Activated T-cell treated with anti-CD3 and anti-CD28 coated beads for 24 hours (primary cell): ENCODE measurements at regions not wholly inside any gene's neighbourhood (a gene's known extent, or its start where the extent isn't known, plus 50 kb on each side); places are given as distances from the start of the nearest gene placed in this dataset.
"Not testable (repeated sequence)": the region's sequence is repeated elsewhere in the genome, so short reads cannot be mapped to it uniquely, and the experiment has no call there.

ENCODE experiments used
- DNase-seq: peaks from one replicate; pipeline ENCODE4 v3.0.0-alpha.2; 2020; ENCODE audit warnings: low read depth

DNA sequence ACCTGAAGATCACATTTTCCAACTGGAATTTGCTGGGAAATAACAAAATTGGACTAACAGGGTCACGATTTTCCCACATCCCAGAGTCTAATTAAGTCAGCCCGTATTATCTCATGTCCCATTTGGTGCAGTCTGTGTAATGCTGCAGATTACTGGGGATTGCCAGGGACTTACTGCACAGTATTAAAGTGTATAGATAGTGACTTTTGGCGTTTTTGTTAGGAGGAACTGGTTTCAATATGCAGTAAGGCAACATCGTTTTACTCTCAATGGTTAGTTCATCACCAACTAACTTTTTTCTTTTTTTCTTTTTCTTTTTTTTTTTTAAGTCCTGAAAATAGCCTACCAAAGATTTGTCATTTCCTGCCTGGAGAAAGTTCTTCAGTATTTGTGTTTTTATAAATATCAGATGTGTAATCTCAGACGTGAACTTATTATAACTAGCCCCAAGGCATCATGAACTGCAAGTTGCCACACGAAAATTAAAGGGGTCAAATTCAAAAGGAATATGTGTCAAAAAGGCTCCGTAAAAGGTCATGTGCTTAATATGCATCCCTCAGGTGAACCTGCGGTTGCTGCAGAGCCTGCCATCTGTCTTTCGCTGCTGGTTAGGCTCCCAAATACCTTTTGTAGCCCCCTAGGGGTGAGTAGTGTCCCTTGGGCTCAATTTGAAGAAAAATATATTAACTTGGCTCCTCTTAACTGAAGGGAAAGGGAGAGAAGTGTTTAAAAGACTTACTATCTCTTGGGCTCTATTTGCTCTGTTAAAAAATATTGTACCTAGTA lies 176.7 kb upstream of the ADAMTSL1 start:
- no peak for DNase-seq

DNA sequence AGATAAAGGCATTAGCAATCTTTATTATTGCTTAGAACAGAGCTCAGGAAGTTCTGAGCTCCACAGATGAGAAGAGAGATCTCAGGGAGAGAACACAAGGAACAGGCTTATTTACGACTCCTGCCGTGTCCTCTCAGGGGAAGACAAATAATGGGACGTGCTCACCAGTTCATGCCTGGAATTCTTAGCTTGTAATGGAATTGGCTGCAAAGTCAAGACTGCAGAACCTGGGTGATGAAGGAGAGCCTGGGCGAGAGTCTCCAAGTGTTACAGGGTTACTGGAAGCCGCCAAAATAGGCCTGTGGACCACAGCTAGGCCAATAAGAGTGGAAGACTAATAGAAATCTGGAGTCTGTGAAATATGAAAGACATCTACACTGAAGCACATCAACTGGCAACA lies 174.5 kb upstream of the ADAMTSL1 start:
- no peak for DNase-seq

DNA sequence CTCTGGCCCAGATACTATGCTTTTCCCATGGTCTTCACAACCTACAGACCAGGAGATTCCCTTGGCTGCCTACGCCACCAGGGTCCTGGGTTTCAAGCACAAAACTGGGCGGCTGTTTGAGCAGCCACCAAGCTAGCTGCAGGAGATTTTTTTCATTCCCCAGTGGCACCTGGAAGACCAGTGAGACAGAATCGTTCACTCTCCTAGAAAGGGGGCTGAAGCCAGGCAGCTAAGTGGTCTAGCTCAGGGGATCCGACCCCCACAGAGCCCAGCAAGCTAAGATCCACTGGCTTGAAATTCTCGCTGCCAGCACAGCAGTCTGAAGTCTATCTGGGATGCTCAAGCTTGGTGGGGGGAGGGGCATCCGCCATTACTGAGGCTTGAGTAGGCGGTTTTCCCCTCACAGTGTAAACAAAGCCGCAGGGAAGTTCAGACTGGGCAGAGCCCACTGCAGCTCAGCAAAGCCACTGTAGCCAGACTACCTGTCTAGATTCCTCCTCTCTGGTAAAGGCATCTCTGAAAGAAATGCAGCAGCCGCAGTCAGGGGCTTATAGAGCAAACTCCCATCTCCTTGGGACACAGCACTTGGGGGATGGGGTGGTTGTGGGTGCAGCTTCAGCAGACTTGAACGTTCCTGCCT lies 168.7 kb upstream of the ADAMTSL1 start:
- not testable (repeated sequence) for DNase-seq

DNA sequence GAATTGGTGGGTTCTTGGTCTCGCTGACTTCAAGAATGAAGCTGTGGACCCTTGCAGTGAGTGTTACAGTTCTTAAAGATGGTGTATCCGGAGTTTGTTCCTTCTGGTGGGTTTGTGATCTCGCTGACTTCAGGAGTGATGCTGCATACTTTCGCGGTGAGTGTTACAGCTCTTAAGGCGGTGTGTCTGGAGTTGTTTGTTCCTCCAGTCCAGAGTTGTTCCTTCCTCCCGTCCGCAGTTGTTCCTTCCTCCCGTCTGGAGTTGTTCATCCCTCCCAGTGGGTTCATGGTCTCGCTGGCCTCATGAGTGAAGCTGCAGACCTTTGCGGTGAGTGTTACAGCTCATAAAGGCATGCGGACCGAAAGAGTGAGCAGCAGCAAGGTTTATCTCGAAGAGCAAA lies 159.6 kb upstream of the ADAMTSL1 start:
- no peak for DNase-seq

DNA sequence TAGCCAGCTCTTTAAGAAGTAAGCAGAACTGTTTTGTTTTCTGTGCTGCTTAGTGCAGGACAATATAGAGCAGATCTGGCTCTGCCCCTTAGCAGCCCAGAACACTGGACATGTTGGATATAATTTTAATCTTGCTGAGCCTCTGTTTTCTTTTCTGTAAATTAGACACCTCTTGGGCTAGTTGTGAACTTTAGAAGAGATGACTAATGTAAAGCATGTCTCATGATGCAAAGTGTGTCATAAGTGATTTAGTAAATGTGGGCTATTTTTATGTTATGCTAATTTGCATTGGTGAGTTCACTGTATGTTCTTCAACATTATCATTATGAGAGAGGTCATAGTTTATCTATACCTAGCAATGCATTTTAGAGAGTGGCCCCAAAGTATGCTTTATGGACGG lies 156.1 kb upstream of the ADAMTSL1 start:
- DNase-seq: no peak

DNA sequence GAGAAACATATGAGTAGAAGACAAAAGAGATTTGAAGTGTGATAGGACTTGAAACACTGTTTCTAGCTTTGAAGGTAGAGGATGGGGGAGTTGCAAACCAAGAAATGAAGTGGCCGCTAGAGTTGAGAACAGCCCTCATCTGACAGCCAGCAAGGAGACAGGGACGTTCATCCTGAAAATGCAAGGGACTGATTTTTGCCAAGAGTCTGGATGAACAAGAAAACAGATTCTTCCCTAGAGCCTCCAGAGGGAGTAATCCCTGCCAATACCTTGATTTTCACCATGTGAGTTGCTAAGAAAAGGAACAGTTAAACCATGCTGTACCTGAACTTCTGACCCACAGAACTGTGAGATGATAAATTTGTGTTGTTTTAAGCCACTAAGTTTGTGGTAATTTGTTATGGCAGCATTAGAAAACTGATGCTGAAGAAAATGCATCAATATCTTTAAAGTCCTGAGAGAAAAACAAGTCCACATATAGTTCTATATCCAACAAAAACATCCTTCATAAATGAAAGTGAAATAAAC lies 154.0 kb upstream of the ADAMTSL1 start:
- DNase-seq: no peak

DNA sequence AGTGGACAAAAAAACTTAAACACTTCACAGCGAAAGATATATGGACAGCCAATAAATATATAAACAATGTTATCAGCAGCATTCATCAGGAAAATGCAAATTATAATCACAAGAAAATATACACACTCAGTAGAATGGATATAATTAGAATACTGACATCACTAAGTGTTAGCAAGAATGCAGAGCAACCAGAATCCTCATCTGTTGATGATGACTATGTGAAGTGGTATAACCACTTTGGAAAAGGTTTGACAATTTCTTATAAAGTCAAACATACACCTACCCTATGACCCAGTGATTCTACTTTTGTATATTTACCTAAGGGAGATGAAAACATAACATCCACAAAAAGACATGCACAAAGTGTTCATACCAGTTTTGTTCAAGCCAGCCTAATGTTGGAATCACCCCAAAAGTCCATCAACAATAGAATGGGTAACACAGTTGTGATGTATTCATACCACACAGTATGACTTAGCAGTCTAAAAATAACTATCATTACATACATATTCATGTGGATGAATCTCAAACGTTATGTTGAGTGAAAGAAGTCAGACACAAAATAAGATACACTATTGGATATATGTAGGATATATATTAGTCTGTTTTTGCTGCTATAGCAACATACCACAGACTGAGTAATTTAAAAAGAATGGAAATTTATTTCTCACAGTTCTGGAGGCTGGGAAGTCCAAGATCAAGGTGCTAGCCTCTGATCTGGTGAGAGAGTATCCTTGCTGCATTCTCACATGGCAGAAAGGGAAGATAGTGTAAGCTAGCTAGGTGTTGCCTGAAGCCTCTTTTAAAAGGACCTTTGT lies 148.8 kb upstream of the ADAMTSL1 start:
- no peak for DNase-seq

DNA sequence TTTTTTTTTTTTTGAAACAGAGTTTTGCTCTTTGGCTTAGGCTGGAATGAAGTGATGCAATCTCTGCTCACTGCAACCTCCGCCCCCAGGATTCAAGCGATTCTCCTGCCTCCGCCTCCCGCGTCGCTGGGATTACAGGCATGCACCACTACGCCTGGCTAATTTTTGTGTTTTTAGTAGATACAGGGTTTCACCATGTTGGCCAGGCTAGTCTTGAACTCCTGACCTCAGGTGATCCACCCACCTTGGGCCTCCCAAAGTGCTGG lies 148.3 kb upstream of the ADAMTSL1 start:
- DNase-seq: not testable (repeated sequence)

DNA sequence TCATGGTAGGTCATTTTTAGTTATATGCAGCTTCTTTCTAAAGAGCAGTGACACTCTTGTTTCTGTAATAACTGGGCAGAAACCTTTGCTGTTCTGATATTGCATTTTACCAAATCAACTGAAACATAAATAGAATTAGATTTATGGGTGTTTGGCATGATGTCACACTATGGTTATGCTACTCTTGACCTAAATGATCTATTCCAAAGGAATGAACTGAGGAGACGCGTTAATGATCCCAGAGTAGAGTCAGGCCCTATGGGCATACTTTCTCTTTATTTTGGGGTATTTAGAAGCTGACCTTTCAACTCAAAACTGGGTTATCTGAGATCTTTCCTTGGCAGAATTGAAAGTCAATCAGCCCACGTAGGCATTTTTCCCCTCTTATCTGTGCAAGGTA lies 146.8 kb upstream of the ADAMTSL1 start:
- no peak for DNase-seq

DNA sequence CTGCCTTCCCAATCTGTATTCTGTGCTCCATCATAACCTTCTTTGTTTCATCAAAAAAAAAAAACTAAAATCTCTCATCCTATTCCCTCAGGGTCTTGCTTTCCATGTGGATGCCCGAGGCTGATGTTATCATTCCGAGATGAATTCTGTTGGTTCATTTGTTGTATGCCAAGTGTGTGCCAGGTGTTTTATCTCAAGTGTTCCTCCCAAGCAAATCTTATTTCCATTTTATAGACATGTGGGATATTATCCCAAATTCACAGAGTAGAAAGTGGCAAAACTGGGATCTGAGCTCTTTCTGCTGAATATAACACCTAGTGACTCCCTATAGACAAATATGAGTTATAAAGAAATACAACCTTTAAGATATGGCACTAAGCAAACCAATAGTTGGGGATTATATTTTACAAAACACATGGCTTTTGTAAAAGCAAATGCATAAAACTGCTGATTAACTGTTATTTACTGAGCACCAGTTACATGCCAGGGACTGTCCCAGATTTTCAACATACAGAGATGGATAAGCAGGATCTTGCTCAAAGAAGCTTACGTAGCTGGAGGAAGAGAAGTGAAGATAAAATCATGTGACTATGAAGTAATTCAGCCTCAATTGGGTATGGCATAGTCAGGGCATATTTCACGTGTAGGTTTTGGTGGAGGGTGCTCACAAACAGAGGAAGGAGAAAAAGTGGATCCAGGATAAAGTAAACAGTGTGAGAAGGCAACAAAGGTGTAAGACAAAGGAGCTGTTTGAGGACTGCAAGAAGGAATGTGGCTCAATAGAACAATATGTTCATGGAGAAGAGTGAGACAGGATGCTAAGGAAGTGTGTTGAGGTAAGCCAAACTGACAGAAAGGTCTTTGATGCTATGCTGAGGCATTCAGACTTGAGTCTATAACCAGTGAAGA lies 143.3 kb upstream of the ADAMTSL1 start:
- no peak for DNase-seq

DNA sequence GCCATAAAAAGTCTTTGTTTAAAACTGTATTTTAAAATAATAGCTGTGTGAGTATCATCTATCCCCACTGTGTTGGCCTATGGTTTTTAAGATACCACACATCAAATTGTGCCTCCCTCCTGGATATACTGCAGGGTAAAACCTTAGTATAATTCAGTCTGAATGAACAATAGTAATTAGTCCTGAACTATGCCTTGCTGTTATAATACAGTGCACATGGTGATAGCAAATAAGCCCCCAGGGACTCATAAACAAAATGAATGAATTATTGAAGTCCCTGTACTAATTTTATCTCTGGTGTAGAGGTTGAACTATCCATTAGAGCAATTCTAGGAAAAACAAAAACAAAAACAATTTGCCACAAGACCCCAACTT lies 142.7 kb upstream of the ADAMTSL1 start:
- no peak for DNase-seq

DNA sequence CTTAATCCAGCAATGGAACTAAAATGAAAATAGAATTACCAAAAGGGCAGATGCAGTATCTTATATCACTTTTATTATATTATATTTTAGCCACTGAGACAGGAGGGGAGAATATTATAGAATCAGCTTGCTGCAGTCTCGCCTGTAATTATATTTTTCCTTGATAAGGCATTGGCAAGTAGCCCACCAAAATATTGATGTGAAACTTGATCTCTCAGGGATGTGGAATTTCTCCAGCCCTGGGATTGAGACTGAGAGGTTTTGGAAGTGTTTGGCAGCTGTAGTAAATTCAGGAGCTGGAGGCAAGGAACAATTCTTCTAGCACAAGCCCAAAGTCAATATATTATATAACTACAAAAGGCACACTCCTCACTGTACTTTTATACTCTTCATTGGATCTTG lies 142.1 kb upstream of the ADAMTSL1 start:
- DNase-seq: no peak

DNA sequence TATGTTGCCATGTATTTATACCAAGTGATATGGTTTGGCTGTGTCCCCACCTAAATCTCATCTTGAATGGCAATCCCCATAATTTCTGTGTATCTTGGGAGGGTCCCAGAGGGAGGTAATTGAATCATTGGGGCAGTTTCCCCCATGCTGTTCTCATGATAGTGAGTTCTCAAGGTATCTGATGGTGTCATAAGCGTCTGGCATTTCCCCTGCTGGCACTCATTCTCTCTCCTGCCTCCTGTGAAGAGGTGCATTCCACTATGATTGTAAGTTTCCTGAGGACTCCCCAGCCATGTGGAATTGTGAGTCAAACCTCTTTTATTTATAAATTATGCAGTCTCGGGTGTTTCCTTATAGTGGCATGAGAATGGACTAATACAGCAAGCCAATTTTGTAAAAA lies 140.8 kb upstream of the ADAMTSL1 start:
- DNase-seq: no peak

DNA sequence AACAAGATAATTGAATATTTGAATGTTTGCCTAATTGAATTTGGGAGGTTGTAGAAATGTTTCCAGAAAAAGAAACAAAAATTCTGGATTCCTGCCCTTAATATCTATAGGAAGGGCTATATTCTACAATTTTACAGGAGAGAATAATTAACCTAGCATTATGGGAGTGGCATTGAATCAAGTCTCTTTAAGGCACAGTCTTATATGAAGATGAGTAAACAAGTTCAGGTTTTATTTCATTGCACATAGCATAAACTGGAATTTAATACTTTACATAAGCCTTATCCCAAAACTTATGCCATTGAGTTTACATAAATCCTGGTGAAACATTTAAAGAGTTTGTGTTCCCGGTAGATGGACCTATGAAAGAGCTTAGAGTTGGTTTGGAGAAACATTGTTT lies 138.1 kb upstream of the ADAMTSL1 start:
- DNase-seq: no peak

DNA sequence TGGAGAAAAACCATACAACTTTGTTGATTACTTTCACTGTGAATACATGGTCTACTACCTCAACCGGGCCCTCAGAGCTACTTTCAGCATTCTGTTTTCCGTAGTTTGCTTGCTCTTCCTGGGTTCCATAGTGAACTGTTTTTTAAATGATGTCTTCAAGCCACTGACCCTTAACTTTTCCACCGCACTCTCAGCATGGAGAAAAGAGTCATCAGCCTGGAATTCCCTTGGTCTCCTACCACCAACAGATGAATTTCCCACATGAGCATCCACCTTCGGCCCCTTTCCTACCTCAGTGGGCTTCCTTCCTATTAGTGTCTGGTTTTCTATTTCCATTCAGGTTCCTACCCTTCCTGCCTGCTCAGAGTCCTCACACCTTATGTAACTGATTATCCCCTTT lies 135.9 kb upstream of the ADAMTSL1 start:
- DNase-seq: no peak

DNA sequence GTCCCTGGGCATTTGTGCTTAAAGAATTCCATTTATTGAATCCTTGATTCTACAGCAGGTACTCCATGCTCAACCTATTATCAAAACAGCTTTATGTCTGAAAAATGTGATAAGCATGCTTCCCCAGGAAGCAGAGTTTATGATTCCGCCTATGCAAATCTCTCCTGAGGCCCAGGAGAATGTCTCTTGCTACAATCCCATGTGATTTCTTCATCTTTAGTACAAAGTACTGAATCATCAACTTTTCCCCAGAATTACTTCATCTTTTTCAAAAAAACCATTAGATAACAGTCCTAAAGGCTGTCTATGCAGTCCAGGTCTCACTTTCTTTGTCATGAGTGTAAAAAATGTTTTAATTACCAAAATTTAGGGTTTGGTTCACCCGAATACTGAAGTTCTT lies 130.2 kb upstream of the ADAMTSL1 start:
- DNase-seq: no peak

DNA sequence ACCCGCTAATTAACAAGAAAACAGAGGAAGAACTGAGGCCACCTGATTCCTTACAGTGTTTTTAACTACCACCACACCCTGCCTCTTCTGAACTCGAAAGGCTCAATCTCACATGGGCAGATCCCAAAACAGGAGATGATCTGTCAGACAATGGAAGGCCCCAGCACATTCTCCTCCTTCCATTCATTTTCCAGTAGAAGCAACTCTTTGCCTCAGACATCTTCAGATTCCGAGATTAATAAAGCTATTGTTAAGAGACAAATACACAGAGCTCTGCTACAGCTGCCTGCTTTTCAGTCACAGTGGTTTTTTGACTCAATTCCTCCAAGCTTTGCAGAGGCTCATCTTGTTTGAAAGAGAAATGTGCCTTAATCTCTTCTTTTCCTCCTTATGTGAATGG lies 127.2 kb upstream of the ADAMTSL1 start:
- DNase-seq: no peak

DNA sequence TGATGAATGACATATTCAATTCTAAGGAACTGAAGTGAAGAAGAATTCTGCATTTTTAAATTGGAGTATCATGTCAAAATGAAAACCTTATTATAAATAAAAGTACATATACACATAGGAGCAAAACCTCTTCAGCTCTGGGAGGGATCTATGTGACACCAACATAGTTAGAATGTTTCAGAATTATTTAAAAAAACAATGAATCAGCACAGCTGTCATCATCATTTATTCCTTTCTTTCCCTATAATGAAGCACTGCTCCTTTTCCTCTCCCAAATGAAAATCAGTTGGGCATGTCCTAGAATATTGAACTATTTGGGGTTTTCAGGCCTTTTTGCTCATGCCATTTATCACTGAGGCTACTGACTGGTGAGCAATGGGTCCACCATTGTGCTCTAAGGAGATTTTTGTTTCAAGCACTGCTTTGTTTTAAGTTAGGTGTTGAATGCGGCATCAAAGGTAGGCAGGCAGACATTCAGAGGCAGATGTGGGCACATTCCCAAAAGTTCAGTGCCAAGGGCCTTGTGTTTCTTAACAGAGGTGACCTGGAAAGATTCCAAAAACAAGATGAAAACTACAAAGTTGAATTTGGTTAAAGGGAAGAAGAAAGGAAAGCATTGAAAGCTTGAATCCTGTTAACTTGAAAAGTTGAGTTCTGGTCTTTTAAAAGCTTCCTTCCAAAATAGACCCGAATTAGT lies 126.4 kb upstream of the ADAMTSL1 start:
- no peak for DNase-seq

DNA sequence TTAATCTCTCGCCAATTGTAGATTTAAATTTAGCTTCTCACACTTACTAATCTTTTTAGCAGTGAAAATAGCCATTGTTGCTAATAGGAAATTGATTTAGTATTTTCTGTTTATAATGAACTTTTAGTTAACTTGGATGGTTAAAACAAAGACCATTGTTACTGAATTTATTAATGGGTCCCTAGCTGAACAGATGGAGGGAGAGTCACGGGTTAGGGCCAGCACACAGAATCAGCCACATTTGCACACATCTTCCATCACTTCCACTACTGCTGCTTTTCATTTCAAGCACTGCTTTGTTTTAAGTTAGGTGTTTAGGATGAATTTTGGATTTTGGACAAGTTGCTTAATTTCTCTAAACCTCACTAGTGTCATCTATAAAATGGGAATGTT lies 125.9 kb upstream of the ADAMTSL1 start:
- no peak for DNase-seq

DNA sequence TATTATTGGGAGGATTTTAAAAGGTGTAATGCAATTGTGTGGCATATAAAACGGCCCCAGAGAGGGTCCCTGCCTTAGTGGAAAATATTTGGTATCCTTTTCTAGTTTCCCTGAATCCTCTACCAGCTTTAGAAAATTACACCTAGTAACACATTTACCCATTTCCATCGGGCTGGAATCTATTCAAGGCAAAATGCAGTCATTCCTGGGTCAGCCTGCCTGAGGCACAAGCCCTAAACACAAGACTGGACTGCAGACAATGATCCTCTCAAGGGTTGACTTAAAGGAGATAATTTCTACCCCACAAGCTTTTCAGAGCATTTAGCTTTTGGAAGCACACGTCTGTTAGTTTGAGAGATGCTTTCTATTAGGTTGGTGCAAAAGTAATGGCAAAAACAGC lies 124.4 kb upstream of the ADAMTSL1 start:
- DNase-seq: no peak

DNA sequence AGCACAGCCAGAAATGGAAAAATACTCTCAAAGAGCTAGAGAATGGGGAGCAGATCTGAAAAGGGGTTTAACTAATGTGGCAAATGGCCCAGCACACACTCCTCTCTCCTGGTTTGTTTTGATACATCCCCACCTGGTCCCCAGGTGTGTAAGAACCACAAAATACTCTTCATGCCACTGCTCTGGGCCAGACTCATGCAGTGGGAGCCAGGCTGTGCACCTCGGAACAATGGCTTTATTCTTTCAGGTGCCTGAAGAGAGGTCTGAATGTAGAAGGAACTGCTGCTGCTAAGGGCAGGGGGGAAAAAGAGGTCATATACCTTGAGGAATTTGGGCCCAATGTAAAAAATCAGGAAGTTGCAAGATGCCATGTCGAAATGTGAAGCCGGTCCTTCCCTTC lies 123.9 kb upstream of the ADAMTSL1 start:
- no peak for DNase-seq
